ENCODE measurements at regions not wholly inside any gene's neighbourhood (a gene's known extent, or its start where the extent isn't known, plus 50 kb on each side); places are given as distances from the start of the nearest gene placed in this dataset.

DNA sequence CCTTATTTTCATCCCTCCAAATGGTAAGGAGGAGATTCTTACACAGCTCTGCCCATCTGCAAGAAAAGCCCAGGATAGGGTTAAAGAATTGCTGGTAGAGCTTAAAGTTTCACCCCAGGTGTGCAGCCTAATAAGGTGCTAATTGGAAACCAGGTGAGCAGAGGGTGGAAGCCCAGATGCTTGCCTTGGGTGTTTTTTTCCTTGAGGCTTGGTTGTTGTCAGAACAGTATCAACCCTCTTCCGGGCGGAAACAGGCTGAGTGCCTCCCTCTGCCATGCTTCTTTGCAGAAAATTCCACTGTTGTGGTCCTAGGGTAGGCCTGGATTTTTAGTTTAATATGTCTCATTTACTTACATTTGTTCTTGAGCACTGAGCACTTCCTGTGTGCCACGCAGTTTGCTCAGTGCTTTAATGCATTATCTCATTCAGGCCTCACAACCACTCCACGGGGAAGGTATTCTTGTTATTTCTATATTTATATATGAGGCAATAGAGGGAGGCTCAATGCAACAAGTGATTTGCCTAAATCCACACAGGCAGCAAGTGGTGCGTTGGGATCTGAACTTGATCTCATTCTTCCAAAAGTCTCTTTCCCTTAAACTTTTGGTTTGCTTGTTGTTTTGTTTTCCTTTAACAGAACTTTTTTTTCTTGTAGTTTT lies 115.0 kb upstream of the LRIG1 start:
- TF ChIP-seq, protein P1, sequence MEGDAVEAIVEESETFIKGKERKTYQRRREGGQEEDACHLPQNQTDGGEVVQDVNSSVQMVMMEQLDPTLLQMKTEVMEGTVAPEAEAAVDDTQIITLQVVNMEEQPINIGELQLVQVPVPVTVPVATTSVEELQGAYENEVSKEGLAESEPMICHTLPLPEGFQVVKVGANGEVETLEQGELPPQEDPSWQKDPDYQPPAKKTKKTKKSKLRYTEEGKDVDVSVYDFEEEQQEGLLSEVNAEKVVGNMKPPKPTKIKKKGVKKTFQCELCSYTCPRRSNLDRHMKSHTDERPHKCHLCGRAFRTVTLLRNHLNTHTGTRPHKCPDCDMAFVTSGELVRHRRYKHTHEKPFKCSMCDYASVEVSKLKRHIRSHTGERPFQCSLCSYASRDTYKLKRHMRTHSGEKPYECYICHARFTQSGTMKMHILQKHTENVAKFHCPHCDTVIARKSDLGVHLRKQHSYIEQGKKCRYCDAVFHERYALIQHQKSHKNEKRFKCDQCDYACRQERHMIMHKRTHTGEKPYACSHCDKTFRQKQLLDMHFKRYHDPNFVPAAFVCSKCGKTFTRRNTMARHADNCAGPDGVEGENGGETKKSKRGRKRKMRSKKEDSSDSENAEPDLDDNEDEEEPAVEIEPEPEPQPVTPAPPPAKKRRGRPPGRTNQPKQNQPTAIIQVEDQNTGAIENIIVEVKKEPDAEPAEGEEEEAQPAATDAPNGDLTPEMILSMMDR (IDR thresholded peaks at IDR 0.05), result no peak
- no peak for TF ChIP-seq POLR2A (IDR thresholded peaks at IDR 0.05)
